Vagina (tissue), 2 donors: ENCODE measurements at regions not wholly inside any gene's neighbourhood (a gene's known extent, or its start where the extent isn't known, plus 50 kb on each side); places are given as distances from the start of the nearest gene placed in this dataset.

Experiments
- DNase-seq, 2 donors: peaks; one replicate each; pipeline ENCODE4 v3.0.0-alpha.2; 2017; ENCODE audit errors: extremely low spot score in 2 of 2
- H3K27ac ChIP-seq: fragments of 200-600 bp; sonication (generic); one replicate; pipeline ENCODE4 v1.5.1; 2019
- H3K27me3 ChIP-seq: fragments of 200-600 bp; sonication (generic); one replicate; pipeline ENCODE4 v1.5.1; 2019
- H3K36me3 ChIP-seq, 2 donors: fragments of 200-600 bp; sonication (generic); one replicate each; pipeline ENCODE4 v1.5.1; 2017 to 2019
- H3K4me1 ChIP-seq: fragments of 200-600 bp; sonication (generic); one replicate; pipeline ENCODE4 v1.5.1; 2019
- H3K4me3 ChIP-seq, 2 donors: fragments of 200-600 bp; sonication (generic); 1 replicate in 1 of 2; 2 replicates in 1 of 2; pipeline ENCODE4 v1.5.1; 2016 to 2019
- H3K9me3 ChIP-seq: fragments of 200-600 bp; sonication (generic); one replicate; pipeline ENCODE4 v1.5.1; 2019
- POLR2A ChIP-seq, 2 donors: fragments of 450-650 bp; IDR thresholded peaks; one replicate each; pipeline ENCODE4 v1.6.1; 2017; ENCODE audit warnings: antibody characterized with exemption in 2 of 2, mild to moderate bottlenecking in 2 of 2, moderate library complexity in 2 of 2
- POLR2AphosphoS5 ChIP-seq, 2 donors: sonication (generic); formaldehyde crosslinking; IDR thresholded peaks; one replicate each; pipeline ENCODE4 v1.9.0; 2017; ENCODE audit warnings: antibody characterized with exemption in 2 of 2, mild to moderate bottlenecking in 2 of 2, low read depth in 1 of 2; ENCODE audit not compliant: insufficient read depth in 1 of 2
- intact Hi-C: fragments of 100-400 bp; cut with DNase I; formaldehyde crosslinking; loops from one replicate; pipeline ENCODE4 v1.15.1; 2023
- TF ChIP-seq, protein P1 (sequence below), 3 experiments: fragments of 450-650 bp in 2 of 3; fragments of 200-600 bp in 1 of 3; sonication (generic) in 1 of 3; IDR thresholded peaks; one replicate each; pipeline ENCODE4 v1.5.1; 2017 to 2019; ENCODE audit warnings: antibody characterized with exemption in 3 of 3, mild to moderate bottlenecking in 2 of 3, moderate library complexity in 2 of 3

DNA sequence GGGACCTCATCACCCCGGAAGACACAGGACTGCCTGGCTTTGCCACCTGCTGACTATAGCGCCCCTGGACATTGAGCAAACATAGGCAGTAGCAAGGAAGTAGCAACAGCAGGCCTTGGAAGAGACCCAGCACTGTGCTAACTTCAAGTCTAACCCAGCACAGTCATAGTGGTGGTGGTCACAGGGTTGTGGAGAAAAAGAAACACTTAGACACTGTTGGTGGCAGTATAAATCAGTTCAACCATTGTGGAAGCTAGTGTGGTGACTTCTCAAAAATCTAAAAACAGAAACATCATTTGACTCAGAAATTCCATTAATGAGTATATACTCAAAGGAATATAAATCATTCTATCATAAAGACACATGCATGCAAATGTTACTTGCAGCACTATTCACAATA, 874.0 kb upstream of the EPHA5 start:
- intact Hi-C loops = no loop called here
- TF ChIP-seq, protein P1, sequence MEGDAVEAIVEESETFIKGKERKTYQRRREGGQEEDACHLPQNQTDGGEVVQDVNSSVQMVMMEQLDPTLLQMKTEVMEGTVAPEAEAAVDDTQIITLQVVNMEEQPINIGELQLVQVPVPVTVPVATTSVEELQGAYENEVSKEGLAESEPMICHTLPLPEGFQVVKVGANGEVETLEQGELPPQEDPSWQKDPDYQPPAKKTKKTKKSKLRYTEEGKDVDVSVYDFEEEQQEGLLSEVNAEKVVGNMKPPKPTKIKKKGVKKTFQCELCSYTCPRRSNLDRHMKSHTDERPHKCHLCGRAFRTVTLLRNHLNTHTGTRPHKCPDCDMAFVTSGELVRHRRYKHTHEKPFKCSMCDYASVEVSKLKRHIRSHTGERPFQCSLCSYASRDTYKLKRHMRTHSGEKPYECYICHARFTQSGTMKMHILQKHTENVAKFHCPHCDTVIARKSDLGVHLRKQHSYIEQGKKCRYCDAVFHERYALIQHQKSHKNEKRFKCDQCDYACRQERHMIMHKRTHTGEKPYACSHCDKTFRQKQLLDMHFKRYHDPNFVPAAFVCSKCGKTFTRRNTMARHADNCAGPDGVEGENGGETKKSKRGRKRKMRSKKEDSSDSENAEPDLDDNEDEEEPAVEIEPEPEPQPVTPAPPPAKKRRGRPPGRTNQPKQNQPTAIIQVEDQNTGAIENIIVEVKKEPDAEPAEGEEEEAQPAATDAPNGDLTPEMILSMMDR (IDR thresholded peaks at IDR 0.05) = no peak
- TF ChIP-seq POLR2A (IDR thresholded peaks at IDR 0.05) (no peak), POLR2AphosphoS5 (IDR thresholded peaks at IDR 0.05; ENCODE audit: insufficient read depth in 1 of 2, low read depth in 1 of 2) (no peak)
- Histone ChIP-seq H3K9me3 (no peaks in the 10 kb centered on the region), H3K36me3 (no peaks in the 10 kb centered on the region), H3K4me3 (no peak overlapping the region), H3K27me3 (no peaks in the 10 kb centered on the region), H3K4me1 (no peaks in the 10 kb centered on the region), H3K27ac (no peak overlapping the region)
- no peak for DNase-seq

DNA sequence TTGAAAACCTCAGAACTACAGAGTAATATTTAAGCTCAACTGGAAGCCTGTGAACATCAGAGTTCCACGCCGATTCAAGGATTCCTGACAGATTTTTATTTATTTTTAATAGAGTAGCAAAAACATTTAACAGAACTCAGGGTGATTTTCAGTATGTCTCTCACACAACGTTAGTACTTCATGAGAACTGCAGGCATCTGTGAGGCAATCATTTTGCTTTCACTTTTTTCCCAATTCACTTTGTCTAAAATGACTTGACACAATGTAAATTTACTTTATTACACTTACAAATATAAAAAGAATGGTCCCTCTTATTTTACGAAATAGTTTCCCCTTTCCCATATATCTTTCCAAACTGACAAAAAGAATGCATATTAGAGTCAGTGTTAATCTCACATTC, 869.5 kb upstream of the EPHA5 start:
- Histone ChIP-seq H3K4me3 (no peak overlapping the region), H3K27ac (no peak overlapping the region), H3K4me1 (no peaks in the 10 kb centered on the region), H3K9me3 (no peaks in the 10 kb centered on the region), H3K36me3 (no peaks in the 10 kb centered on the region), H3K27me3 (no peaks in the 10 kb centered on the region)
- no peak for TF ChIP-seq POLR2AphosphoS5 (IDR thresholded peaks at IDR 0.05; ENCODE audit: insufficient read depth in 1 of 2, low read depth in 1 of 2)
- no peak for TF ChIP-seq POLR2A (IDR thresholded peaks at IDR 0.05)
- TF ChIP-seq, protein P1 (IDR thresholded peaks at IDR 0.05) = no peak
- no peak for DNase-seq
- intact Hi-C loops = no loop called here

DNA sequence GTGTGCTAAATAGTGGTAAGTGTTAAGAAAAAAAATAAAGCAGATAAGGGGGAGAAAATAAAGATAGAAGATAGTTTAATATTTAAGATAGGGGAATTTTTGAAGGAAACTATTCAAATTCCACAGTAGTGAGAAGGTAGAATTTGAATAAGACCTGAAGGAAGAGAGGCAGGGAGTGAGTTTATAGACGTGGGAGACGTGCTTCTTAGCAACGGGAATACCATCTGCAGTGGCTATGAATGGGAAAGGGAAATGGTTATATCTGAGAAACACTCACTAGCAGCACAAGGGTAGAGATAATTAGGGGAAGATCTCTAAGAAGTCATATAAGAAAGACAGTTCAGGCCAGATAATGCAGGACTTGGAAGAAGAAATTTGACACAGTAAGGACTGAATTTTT, 854.5 kb upstream of the EPHA5 start:
- no peaks in the 10 kb centered on the region for H3K9me3 ChIP-seq
- no peaks in the 10 kb centered on the region for H3K4me1 ChIP-seq
- TF ChIP-seq POLR2AphosphoS5 (IDR thresholded peaks at IDR 0.05; ENCODE audit: insufficient read depth in 1 of 2, low read depth in 1 of 2) = no peak
- TF ChIP-seq, protein P1 (IDR thresholded peaks at IDR 0.05) = no peak
- TF ChIP-seq POLR2A (IDR thresholded peaks at IDR 0.05) = no peak
- no peaks in the 10 kb centered on the region for H3K36me3 ChIP-seq
- H3K27ac ChIP-seq = no peak overlapping the region
- intact Hi-C loops = no loop called here
- H3K27me3 ChIP-seq = no peaks in the 10 kb centered on the region
- DNase-seq = no peak
- H3K4me3 ChIP-seq = no peak overlapping the region

DNA sequence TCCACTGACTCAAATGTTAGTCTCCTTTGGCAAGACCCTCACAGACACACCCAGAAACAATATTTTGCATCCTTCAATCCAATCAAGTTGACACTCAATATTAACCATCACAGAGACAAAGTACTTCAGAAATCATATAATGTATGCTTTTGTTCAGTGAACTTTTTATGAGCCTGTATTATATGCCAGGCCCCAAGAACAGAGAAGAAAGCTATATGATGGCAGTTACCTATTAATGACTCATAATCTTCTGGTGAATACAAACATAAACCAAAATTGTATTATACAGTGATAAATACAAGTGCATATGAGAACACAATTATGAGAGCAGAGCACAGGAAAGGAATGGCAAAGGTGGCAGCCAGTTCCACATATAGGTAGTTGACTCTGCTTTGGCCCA, 852.0 kb upstream of the EPHA5 start:
- no peak for DNase-seq
- Histone ChIP-seq H3K4me1 (no peaks in the 10 kb centered on the region), H3K36me3 (no peaks in the 10 kb centered on the region), H3K4me3 (no peak overlapping the region), H3K27ac (no peak overlapping the region), H3K9me3 (no peaks in the 10 kb centered on the region), H3K27me3 (no peaks in the 10 kb centered on the region)
- intact Hi-C loops = no loop called here
- TF ChIP-seq, protein P1 (IDR thresholded peaks at IDR 0.05) = no peak
- TF ChIP-seq POLR2AphosphoS5 (IDR thresholded peaks at IDR 0.05; ENCODE audit: insufficient read depth in 1 of 2, low read depth in 1 of 2) (no peak), POLR2A (IDR thresholded peaks at IDR 0.05) (no peak)

DNA sequence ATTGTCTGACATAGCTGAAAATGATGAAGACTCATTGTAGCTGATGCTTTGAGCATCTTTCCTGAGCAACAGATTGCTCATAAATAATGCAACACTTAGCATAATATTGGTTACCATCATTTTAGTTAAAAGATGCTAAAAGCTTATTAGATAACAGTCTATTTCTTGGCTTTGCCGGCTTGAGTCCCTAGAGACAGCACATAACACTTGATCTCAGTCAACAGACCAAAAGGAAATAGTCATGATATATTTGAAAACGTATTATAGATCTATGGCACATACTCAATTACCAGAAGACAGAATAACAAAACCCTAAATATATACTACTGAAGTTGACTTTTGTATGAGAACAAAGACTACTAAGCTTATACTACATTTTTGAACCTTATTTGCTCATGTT, 846.7 kb upstream of the EPHA5 start:
- no peak overlapping the region for H3K4me3 ChIP-seq
- no peak overlapping the region for H3K27ac ChIP-seq
- intact Hi-C loops = no loop called here
- no peaks in the 10 kb centered on the region for H3K9me3 ChIP-seq
- TF ChIP-seq POLR2A (IDR thresholded peaks at IDR 0.05) (no peak), POLR2AphosphoS5 (IDR thresholded peaks at IDR 0.05; ENCODE audit: insufficient read depth in 1 of 2, low read depth in 1 of 2) (no peak)
- TF ChIP-seq, protein P1 (IDR thresholded peaks at IDR 0.05) = no peak
- H3K4me1 ChIP-seq = no peaks in the 10 kb centered on the region
- H3K27me3 ChIP-seq = no peaks in the 10 kb centered on the region
- DNase-seq = no peak
- H3K36me3 ChIP-seq = no peaks in the 10 kb centered on the region
